ENCODE measurements at regions not wholly inside any gene's neighbourhood (a gene's known extent, or its start where the extent isn't known, plus 50 kb on each side); places are given as distances from the start of the nearest gene placed in this dataset.
"Not testable (repeated sequence)": the region's sequence is repeated elsewhere in the genome, so short reads cannot be mapped to it uniquely, and the experiment has no call there.

DNA sequence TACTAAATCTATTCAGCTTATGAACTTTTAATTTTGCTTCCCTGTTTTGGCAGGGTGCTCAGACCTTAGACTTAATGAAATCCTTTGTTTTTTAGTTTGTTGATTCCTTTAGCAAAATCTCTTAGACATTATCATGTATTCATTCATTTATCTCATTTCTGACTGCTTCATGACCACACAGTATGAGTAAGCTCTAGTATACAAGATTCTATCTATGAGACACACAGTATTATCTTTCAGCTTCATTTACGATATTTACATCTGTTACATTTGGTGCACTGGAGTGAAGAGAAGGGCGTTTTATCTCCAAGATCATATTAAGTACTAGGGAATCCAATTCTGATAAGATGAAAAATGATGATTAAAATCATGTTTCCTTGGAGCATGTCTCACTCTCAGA, 448.1 kb upstream of the CA10 start:
- no peak for DNase-seq (ENCODE audit: low read depth)
- no peak overlapping the region for H3K4me3 ChIP-seq (ENCODE audit: low read depth, low read length)
- TF ChIP-seq, protein P1, sequence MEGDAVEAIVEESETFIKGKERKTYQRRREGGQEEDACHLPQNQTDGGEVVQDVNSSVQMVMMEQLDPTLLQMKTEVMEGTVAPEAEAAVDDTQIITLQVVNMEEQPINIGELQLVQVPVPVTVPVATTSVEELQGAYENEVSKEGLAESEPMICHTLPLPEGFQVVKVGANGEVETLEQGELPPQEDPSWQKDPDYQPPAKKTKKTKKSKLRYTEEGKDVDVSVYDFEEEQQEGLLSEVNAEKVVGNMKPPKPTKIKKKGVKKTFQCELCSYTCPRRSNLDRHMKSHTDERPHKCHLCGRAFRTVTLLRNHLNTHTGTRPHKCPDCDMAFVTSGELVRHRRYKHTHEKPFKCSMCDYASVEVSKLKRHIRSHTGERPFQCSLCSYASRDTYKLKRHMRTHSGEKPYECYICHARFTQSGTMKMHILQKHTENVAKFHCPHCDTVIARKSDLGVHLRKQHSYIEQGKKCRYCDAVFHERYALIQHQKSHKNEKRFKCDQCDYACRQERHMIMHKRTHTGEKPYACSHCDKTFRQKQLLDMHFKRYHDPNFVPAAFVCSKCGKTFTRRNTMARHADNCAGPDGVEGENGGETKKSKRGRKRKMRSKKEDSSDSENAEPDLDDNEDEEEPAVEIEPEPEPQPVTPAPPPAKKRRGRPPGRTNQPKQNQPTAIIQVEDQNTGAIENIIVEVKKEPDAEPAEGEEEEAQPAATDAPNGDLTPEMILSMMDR (IDR thresholded peaks at IDR 0.05; ENCODE audit: insufficient read depth, low read length), result no peak

DNA sequence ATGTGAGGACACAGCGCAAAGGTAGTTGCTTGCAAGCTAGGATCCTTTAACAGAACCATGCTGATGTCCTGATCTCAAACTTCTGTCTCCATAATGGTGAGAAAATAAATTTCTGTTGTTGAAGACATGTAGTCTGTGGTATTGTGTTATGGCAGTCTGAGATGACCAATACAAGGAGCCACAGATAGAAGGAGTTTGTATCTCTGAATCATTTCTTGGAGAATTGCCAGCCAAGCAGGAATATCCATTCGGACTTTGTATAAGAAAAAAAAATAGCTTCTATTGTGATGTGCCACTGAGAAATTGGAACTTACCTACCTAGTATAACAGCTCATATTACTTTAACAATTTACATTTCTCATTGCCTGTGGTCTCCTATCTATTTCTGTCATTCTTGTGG, 447.6 kb upstream of the CA10 start:
- TF ChIP-seq, protein P1 (IDR thresholded peaks at IDR 0.05; ENCODE audit: insufficient read depth, low read length), result no peak
- no peak for DNase-seq (ENCODE audit: low read depth)
- no peak overlapping the region for H3K4me3 ChIP-seq (ENCODE audit: low read depth, low read length)

DNA sequence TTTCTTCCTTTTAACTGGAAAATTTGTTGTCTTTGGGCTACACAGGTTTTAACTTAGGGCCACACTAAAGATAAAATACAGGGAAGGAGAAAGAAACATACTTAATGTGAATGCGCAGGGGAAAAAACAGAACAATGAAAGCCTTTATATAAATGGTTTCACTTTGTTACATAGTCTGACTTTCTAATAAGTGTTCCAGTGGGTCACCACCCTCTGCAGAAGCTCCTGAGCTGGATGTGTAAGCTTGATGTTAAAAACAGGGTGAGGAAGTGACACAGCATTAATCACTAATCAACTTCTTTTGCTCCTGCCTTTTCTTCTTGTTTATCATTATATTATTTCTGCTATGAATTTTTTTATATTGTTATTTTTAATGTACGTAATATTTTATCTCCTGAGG, 445.6 kb upstream of the CA10 start:
- TF ChIP-seq, protein P1 (IDR thresholded peaks at IDR 0.05; ENCODE audit: insufficient read depth, low read length), result no peak
- no peak for DNase-seq (ENCODE audit: low read depth)
- no peak overlapping the region for H3K4me3 ChIP-seq (ENCODE audit: low read depth, low read length)

DNA sequence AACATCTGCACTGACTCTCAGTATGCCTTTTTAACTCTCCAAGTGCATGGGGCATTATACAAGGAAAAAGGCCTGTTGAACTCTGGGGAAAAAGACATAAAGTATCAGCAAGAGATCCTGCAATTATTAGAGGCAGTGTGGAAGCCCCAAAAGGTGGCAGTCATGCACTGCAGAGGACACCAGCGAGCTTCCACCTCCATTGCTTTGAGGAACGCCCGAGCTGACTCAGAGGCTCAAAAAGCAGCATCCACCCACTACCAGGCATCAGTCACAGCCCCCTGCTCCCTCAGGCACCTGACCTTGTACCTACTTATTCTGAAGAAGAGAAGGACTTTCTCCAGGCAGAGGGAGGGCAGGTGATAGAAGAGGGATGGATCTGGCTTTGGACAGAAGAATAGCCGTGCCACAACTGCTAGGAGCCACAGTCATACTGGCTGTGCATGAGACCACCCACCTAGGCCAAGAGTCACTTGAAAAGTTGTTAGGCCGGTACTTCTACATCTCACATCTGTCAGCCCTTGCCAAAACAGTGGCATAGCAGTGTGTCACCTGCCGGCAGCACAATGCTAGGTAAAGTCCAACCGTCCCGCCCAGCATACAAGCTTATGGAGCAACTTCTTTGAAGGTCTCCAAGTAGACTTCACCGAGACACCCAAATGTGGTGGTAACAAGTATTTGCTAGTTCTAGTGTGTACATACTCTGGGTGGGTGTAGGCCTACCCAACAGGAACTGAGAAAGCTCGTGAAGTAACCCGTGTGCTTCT, 439.1 kb upstream of the CA10 start:
- DNase-seq (ENCODE audit: low read depth), result not testable (repeated sequence)

DNA sequence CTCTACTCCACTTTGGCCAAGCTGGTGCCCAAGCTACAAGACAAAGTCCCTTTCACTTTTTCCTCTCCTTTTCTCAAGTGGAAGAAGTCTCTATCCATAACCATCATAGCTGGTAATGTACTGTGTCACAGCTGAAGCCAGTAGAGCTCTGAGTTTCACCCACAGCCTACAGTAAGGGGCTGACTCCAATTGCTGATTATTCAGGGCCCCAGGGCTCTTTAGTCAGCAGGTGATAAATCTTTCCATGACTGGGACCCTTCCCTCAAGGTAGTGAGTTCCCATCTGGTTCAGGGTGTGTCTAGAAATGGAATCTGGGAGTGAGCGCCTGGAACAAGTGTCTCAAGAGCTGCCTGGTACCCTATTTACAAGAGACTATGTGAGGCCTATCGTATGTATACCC, 436.0 kb upstream of the CA10 start:
- TF ChIP-seq, protein P1 (IDR thresholded peaks at IDR 0.05; ENCODE audit: insufficient read depth, low read length), result no peak
- no peak for DNase-seq (ENCODE audit: low read depth)

More for the DNA sequence above, 439.1 kb upstream of the CA10 start:
- not testable (repeated sequence) for H3K4me3 ChIP-seq (ENCODE audit: low read depth, low read length)

DNA sequence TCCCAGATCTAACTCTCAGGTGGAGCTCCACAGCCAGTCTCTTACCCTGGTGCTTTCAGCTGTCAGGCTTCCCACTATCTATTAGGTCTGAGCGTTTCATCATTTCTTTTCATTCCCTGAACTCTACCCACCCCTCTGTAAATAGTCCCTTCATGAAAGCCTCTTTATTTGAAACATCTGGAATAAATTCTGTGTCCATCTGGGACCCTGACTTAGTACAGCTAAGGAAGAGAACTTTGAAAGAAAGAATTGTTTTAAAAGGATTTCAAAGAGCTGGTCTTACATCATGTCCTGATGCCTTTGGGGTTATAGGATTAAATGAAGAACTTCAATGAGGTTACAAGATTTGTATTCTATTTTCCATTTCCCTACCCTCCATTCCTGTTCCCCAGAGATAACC, 388.5 kb upstream of the CA10 start:
- TF ChIP-seq, protein P1 (IDR thresholded peaks at IDR 0.05; ENCODE audit: insufficient read depth, low read length), result no peak
- H3K4me3 ChIP-seq (ENCODE audit: low read depth, low read length), result no peak overlapping the region

More for the DNA sequence above, 436.0 kb upstream of the CA10 start:
- H3K4me3 ChIP-seq (ENCODE audit: low read depth, low read length), result no peak overlapping the region

DNA sequence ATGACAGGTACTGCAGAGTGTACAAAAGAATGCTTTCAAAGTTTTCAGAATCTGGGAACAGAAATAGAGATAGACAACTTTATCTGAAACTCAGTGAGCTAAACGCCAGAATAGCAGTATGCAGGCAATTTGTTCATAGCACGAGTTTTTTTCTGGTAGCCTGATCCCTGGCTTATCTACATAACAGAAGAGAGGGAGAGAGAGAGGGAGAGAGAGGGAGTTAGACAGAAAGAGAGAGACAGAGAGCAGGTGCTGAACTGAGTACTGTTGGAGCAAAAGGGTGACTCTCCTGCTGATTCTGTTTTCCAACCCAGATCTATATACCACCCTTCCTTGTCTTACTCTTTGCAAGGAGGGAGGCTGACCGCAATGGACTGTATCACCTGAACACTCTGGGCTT, 388.0 kb upstream of the CA10 start:
- DNase-seq (ENCODE audit: low read depth), result no peak
- TF ChIP-seq, protein P1 (IDR thresholded peaks at IDR 0.05; ENCODE audit: insufficient read depth, low read length), result no peak
- no peak overlapping the region for H3K4me3 ChIP-seq (ENCODE audit: low read depth, low read length)

More for the DNA sequence above, 388.5 kb upstream of the CA10 start:
- DNase-seq (ENCODE audit: low read depth), result no peak
